HG03442 (cell line): ENCODE measurements at regions not wholly inside any gene's neighbourhood (a gene's known extent, or its start where the extent isn't known, plus 50 kb on each side); places are given as distances from the start of the nearest gene placed in this dataset.
A peak's percentile ranks its signal among the peaks of the same experiment; 100 is the strongest.

ENCODE experiments used
- ATAC-seq: cut with Tn5 transposase; IDR thresholded peaks from one replicate; pipeline ENCODE4 v1.9.1; 2021; ENCODE audit warnings: mild to moderate bottlenecking, moderate library complexity; ENCODE audit not compliant: unreplicated experiment

GRCh38 chr3:177554895-177555759 lies 357.8 kb upstream of the TBL1XR1 start:
- no peak for ATAC-seq

DNA sequence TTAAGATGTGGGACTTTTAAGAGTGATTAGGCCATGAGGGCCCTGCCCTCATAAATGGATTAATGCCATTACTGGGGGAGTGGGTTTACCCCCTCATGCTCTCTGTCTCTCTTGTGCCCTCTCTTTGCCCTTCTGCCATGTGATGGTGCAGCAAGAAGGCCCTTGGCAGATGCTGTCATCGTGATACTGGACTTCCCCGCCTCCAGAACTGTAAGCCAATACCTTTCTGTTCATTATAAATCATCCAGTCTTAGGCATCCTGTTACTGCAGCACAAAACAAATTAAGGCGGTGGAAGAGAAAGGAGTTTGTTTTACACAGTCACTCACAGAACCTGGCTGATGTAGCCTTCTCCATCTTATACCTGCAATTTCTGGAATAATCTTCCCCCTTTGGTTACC lies 360.3 kb upstream of the TBL1XR1 start:
- no peak for ATAC-seq

GRCh38 chr3:177561365-177561764 lies 364.1 kb upstream of the TBL1XR1 start:
- ATAC-seq, result no peak

- no peak for ATAC-seq
Observed at GRCh38 chr3:177561769-177562392, 364.6 kb upstream of the TBL1XR1 start.

GRCh38 chr3:177563243-177563780 lies 366.0 kb upstream of the TBL1XR1 start:
- ATAC-seq, result no peak

- no peak for ATAC-seq
Observed at GRCh38 chr3:177563792-177564191, 366.5 kb upstream of the TBL1XR1 start.

DNA sequence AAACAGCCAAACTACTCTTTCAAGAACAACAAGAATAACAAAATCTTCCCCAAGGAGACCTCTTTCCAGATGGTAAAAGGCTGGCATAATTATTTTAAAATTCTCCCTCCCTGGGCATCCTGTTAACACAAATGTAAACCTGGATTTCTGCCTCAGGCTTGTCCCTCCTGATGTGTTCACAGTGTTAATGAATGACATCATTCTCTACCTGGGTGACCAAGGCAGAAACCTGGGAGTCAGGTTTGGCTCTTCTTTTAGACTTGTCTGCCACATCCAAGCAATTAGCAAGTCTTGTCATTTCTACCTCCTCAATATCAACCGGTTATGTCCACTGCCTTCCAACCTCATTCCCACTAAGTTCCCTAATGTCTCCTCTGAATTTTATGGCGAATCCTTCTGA lies 368.7 kb upstream of the TBL1XR1 start:
- no peak for ATAC-seq

- ATAC-seq, result no peak
Observed at GRCh38 chr3:177567833-177568232, 370.6 kb upstream of the TBL1XR1 start.

DNA sequence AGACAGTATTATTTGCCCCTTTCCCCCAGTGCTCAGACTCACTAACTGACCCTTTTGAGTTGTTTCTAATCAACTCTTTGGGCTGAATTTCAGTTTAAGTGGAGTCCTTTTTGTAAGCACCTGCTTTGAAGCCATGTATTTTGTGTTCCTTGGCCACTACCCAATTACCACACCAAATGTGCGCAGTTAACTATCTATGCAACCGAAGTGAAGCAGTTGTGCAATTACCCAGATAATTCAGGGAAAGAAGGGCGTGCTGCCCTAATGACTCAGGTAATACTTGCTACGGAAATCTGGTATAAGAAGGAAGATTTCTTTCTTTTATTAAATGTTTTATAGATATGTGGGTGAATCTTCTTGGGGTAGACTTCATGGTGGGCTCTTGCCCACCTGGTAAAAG lies 371.9 kb upstream of the TBL1XR1 start:
- no peak for ATAC-seq

- ATAC-seq, result no peak
Observed at GRCh38 chr3:177569875-177570657, 372.8 kb upstream of the TBL1XR1 start.

DNA sequence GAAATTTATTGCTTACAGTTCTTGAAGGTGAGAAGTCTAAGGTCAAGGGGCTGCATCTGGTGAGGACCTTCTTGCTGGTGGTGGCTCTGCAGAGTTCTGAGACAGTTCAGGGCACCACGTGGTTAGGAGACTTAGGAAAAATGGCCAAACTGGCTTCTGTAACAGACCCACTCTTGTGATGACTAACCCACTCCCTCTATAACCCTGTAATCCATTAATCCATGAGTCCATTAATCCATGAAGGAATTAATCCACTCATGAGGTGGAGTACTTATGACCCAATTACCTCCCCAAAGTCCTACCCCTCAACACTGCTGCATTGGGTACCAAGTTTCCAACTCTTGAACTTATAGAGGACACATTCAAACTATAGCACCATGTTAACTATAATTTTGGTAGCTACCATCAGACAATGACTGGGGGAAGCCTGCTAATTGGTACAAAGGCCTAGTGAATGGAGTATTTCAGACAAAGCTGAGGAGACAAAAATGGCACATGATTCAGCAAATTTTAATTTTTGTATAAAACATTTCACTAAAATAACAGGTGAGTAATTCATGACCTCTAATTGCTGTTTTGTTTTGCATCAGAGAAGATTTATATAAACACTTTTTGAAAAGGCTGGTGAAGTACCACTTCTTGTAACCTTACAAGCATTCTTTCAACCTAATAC lies 374.1 kb upstream of the TBL1XR1 start:
- ATAC-seq, result no peak

GRCh38 chr3:177571944-177572315 lies 374.6 kb upstream of the TBL1XR1 start:
- ATAC-seq, result no peak

DNA sequence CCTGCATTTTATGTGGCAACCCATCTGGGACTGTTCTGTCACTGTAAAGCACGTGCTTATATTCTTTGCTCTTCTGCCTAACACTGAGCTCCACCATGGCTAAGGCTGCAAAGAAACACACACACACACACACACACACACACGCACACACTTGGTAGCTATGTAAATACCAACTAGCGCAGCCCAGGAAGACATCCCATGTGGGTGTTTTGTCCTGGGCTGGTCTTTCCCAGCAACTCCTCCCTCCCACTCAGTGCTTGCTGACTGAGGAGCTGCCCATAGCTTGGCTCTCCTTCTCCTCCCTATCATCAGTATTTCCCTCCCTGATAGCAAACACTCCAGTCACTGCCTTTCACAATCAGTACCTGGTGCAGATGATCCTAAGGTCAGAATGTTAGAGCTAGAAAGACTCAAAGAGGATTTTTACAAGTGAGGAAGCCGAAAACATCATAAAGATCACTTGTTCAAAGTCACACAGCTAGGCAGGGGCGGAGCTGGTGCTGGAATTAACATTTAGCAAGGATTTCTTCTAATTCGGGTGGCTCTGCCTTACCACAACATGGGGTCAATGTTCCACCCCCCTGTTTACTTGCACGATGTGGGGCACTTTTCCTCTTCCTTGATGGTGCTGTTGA lies 377.1 kb upstream of the TBL1XR1 start:
- ATAC-seq, result no peak

DNA sequence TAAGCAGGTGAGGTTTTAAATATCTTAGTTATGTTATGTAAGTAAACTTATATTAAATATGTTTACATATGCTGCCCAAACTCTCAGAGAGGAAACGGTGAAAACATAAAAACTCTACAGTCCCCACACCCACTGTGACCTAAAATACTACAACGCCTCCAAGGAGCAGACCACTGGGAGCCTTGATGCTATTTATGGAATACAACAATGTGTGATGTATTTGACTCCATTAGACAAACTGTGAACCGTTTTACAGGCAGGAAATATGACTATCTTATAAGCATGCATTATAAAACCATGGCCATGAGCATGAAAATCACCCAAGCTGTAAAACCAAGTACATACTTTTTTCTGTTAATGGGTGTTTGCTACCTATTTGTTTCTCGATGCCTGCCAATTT lies 379.5 kb upstream of the TBL1XR1 start:
- ATAC-seq, result no peak

DNA sequence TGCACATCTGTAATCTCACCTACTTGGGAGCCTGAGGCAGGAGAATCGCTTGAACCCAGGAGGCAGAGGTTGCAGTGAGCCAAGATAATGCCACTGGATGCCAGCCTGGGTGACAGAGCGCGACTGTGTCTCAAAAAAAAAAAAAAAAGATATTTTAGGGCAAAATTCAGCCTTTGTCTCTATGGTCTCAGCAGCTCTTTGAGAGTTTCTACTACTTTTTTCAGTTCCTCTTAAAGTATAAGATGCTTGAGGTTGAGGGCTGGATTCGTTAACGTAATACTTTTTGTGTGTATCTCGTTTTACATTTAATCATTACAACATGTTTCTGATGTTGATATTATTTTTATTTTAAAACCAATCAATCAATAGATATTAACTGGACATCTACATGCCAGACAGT lies 381.2 kb upstream of the TBL1XR1 start:
- ATAC-seq, result peak; percentile 77

- ATAC-seq, result no peak
Observed at GRCh38 chr3:177579419-177579818, 382.1 kb upstream of the TBL1XR1 start.

GRCh38 chr3:177580437-177580836 lies 383.2 kb upstream of the TBL1XR1 start:
- ATAC-seq, result no peak

GRCh38 chr3:177585271-177585670 lies 388.0 kb upstream of the TBL1XR1 start:
- ATAC-seq, result no peak

DNA sequence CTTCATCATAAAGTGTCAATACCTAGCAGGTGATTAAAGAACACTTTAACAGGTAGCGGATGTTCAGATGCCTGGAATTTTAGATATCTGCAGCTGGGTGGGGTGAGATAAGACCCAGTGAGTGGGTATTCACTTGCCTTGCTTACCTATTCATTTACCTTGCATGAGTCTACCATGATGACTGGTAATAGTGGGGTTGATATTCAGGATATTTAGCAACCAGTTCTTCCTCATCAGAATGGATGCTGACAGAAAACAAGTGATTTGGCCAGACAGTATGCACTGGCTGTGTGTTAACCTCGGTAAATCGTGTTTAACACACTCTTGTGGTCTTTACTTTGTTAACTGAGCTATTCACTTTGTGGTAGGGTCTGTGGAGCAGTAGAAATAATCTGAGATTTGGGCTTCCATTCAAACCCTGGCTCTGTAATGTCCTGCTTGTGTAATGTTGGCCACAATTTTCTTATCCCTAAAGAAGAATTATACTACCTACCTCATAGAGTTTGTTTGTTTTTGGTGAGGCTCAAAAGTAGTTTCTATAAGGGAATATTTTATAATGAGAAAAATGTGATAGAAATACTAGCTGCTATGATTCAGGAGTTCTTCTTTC lies 391.9 kb upstream of the TBL1XR1 start:
- no peak for ATAC-seq

GRCh38 chr3:177589911-177590381 lies 392.7 kb upstream of the TBL1XR1 start:
- ATAC-seq, result peak; percentile 88
